ENCODE measurements at regions not wholly inside any gene's neighbourhood (a gene's known extent, or its start where the extent isn't known, plus 50 kb on each side); places are given as distances from the start of the nearest gene placed in this dataset.

DNA sequence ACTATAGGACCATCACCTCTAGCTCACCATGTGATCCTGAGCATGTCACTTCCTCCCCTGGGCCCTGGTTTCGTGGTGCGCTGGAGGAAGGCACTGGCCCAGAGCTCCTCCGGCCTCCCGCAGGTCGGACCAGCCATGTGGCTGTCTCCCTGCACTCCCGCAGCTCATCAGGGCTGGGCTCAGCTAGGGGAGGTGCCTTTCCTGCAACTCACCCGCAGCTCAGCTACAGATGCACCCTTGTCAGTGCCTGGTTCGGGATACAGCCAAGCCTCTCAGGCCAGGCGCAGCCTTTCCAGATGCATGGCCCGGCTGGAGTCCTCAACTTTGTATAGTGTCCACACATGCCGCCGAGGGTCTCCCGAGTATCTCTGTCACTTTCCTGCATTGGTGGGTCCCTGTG is 138.2 kb upstream of the VSTM2B start:
- TF ChIP-seq, protein P1, sequence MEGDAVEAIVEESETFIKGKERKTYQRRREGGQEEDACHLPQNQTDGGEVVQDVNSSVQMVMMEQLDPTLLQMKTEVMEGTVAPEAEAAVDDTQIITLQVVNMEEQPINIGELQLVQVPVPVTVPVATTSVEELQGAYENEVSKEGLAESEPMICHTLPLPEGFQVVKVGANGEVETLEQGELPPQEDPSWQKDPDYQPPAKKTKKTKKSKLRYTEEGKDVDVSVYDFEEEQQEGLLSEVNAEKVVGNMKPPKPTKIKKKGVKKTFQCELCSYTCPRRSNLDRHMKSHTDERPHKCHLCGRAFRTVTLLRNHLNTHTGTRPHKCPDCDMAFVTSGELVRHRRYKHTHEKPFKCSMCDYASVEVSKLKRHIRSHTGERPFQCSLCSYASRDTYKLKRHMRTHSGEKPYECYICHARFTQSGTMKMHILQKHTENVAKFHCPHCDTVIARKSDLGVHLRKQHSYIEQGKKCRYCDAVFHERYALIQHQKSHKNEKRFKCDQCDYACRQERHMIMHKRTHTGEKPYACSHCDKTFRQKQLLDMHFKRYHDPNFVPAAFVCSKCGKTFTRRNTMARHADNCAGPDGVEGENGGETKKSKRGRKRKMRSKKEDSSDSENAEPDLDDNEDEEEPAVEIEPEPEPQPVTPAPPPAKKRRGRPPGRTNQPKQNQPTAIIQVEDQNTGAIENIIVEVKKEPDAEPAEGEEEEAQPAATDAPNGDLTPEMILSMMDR (IDR thresholded peaks at IDR 0.05): no peak
- TF ChIP-seq POLR2A (IDR thresholded peaks at IDR 0.05): no peak
